OCI-LY7 (cell line): ENCODE measurements at regions not wholly inside any gene's neighbourhood (a gene's known extent, or its start where the extent isn't known, plus 50 kb on each side); places are given as distances from the start of the nearest gene placed in this dataset.

Experiments used
- EZH2phosphoT487 ChIP-seq: fragments of 200-600 bp; sonication (generic); IDR thresholded peaks from 2 replicates; pipeline ENCODE4 v1.6.1; 2018; ENCODE audit warnings: low read depth, borderline replicate concordance, mild to moderate bottlenecking, mixed run types, antibody characterized with exemption, low read length, moderate library complexity, mixed read lengths
- TF ChIP-seq, protein P1 (sequence below): fragments of 200-600 bp; sonication (generic); conservative IDR thresholded peaks from 2 replicates; pipeline ENCODE4 v1.5.1; 2014; ENCODE audit warnings: mild to moderate bottlenecking, antibody characterized with exemption, low read length, moderate library complexity, mixed read lengths

DNA sequence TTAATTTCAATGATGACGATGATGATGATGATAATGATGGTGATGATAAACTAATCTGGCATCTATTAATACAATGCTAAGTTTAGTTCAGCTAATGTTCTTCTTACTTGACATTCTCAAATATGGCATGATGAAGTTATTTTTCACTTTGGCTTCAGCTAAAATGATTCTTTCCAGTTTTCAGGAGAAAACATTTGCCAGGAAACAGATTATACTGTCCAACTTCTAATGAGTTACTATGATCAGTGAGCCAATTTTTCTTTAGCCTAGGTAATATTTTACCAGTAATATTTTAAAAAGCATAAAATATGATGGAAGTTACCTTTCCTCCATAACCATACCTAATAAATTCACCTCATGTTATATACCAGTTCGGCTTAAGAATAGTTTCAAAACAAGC lies 245.7 kb upstream of the CSNK1A1L start:
- TF ChIP-seq, protein P1, sequence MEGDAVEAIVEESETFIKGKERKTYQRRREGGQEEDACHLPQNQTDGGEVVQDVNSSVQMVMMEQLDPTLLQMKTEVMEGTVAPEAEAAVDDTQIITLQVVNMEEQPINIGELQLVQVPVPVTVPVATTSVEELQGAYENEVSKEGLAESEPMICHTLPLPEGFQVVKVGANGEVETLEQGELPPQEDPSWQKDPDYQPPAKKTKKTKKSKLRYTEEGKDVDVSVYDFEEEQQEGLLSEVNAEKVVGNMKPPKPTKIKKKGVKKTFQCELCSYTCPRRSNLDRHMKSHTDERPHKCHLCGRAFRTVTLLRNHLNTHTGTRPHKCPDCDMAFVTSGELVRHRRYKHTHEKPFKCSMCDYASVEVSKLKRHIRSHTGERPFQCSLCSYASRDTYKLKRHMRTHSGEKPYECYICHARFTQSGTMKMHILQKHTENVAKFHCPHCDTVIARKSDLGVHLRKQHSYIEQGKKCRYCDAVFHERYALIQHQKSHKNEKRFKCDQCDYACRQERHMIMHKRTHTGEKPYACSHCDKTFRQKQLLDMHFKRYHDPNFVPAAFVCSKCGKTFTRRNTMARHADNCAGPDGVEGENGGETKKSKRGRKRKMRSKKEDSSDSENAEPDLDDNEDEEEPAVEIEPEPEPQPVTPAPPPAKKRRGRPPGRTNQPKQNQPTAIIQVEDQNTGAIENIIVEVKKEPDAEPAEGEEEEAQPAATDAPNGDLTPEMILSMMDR = no peak
- no peak for TF ChIP-seq EZH2phosphoT487
